ENCODE measurements at regions not wholly inside any gene's neighbourhood (a gene's known extent, or its start where the extent isn't known, plus 50 kb on each side); places are given as distances from the start of the nearest gene placed in this dataset.

GRCh38 chr11:36726420-36726819 is 128.4 kb upstream of the RAG2 start:
- H3K27ac Mint-ChIP-seq (ENCODE audit: unreplicated experiment), result no peak overlapping the region
- TF ChIP-seq CTCF (IDR thresholded peaks at IDR 0.05; ENCODE audit: unreplicated experiment), result no peak
- no peaks in the 10 kb centered on the region for H3K9me3 Mint-ChIP-seq (ENCODE audit: unreplicated experiment)
- no peak for DNase-seq (ENCODE audit: low spot score)
- H3K4me3 Mint-ChIP-seq (ENCODE audit: unreplicated experiment), result no peak overlapping the region
- no peaks in the 10 kb centered on the region for H3K4me1 Mint-ChIP-seq (ENCODE audit: unreplicated experiment)
- no peaks in the 10 kb centered on the region for H3K27me3 Mint-ChIP-seq (ENCODE audit: unreplicated experiment)
- no peaks in the 10 kb centered on the region for H3K36me3 Mint-ChIP-seq (ENCODE audit: low read depth, unreplicated experiment)

GRCh38 chr11:36724742-36725385 is 126.8 kb upstream of the RAG2 start:
- H3K4me1 Mint-ChIP-seq (ENCODE audit: unreplicated experiment), result peaks cover 2% of the 10 kb centered on the region
- DNase-seq (ENCODE audit: low spot score), result no peak
- H3K27ac Mint-ChIP-seq (ENCODE audit: unreplicated experiment), result no peak overlapping the region
- no peaks in the 10 kb centered on the region for H3K36me3 Mint-ChIP-seq (ENCODE audit: low read depth, unreplicated experiment)
- no peak for TF ChIP-seq CTCF (IDR thresholded peaks at IDR 0.05; ENCODE audit: unreplicated experiment)
- H3K9me3 Mint-ChIP-seq (ENCODE audit: unreplicated experiment), result no peaks in the 10 kb centered on the region
- no peak overlapping the region for H3K4me3 Mint-ChIP-seq (ENCODE audit: unreplicated experiment)
- no peaks in the 10 kb centered on the region for H3K27me3 Mint-ChIP-seq (ENCODE audit: unreplicated experiment)

- Mint-ChIP-seq H3K27ac (ENCODE audit: unreplicated experiment) (no peak overlapping the region), H3K4me1 (ENCODE audit: unreplicated experiment) (peaks cover 2% of the 10 kb centered on the region), H3K4me3 (ENCODE audit: unreplicated experiment) (no peak overlapping the region), H3K27me3 (ENCODE audit: unreplicated experiment) (no peaks in the 10 kb centered on the region), H3K36me3 (ENCODE audit: low read depth, unreplicated experiment) (no peaks in the 10 kb centered on the region), H3K9me3 (ENCODE audit: unreplicated experiment) (no peaks in the 10 kb centered on the region)
- no peak for TF ChIP-seq CTCF (IDR thresholded peaks at IDR 0.05; ENCODE audit: unreplicated experiment)
- DNase-seq (ENCODE audit: low spot score), result no peak
Measured at GRCh38 chr11:36722421-36722820, 124.4 kb upstream of the RAG2 start.

- H3K27me3 Mint-ChIP-seq (ENCODE audit: unreplicated experiment), result peaks cover 1% of the 10 kb centered on the region
- H3K27ac Mint-ChIP-seq (ENCODE audit: unreplicated experiment), result no peak overlapping the region
- H3K9me3 Mint-ChIP-seq (ENCODE audit: unreplicated experiment), result no peaks in the 10 kb centered on the region
- no peaks in the 10 kb centered on the region for H3K36me3 Mint-ChIP-seq (ENCODE audit: low read depth, unreplicated experiment)
- DNase-seq (ENCODE audit: low spot score), result no peak
- H3K4me1 Mint-ChIP-seq (ENCODE audit: unreplicated experiment), result peaks cover 3% of the 10 kb centered on the region
- TF ChIP-seq CTCF (IDR thresholded peaks at IDR 0.05; ENCODE audit: unreplicated experiment), result no peak
- no peak overlapping the region for H3K4me3 Mint-ChIP-seq (ENCODE audit: unreplicated experiment)
Measured at GRCh38 chr11:36719358-36720107, 121.5 kb upstream of the RAG2 start.

- no peak for DNase-seq (ENCODE audit: low spot score)
- H3K36me3 Mint-ChIP-seq (ENCODE audit: low read depth, unreplicated experiment), result no peaks in the 10 kb centered on the region
- H3K27me3 Mint-ChIP-seq (ENCODE audit: unreplicated experiment), result peaks cover 1% of the 10 kb centered on the region
- H3K27ac Mint-ChIP-seq (ENCODE audit: unreplicated experiment), result no peak overlapping the region
- no peak for TF ChIP-seq CTCF (IDR thresholded peaks at IDR 0.05; ENCODE audit: unreplicated experiment)
- H3K9me3 Mint-ChIP-seq (ENCODE audit: unreplicated experiment), result no peaks in the 10 kb centered on the region
- peaks cover 11% of the 10 kb centered on the region for H3K4me1 Mint-ChIP-seq (ENCODE audit: unreplicated experiment)
- H3K4me3 Mint-ChIP-seq (ENCODE audit: unreplicated experiment), result no peak overlapping the region
Measured at GRCh38 chr11:36718451-36718850, 120.4 kb upstream of the RAG2 start.
